HepG2 (cell line): ENCODE measurements at regions not wholly inside any gene's neighbourhood (a gene's known extent, or its start where the extent isn't known, plus 50 kb on each side); places are given as distances from the start of the nearest gene placed in this dataset.

Experiments
- AKAP8 ChIP-seq: sonication (generic); formaldehyde crosslinking; IDR thresholded peaks from 2 replicates; pipeline ENCODE4 v1.5.1; 2020; ENCODE audit warnings: mild to moderate bottlenecking, missing genetic modification reagents
- GATAD1 ChIP-seq: IDR thresholded peaks from 2 replicates; pipeline ENCODE4 v1.6.1; 2016; ENCODE audit warnings: missing genetic modification reagents, missing compliant biosample characterization
- GFI1 ChIP-seq: sonication (generic); formaldehyde crosslinking; IDR thresholded peaks from 2 replicates; pipeline ENCODE4 v1.5.0; 2020; ENCODE audit warnings: missing genetic modification reagents, mild to moderate bottlenecking, borderline replicate concordance
- GTF2F1 ChIP-seq: fragments of 150-350 bp; IDR thresholded peaks from 2 replicates; pipeline ENCODE4 v1.6.1; 2014; ENCODE audit warnings: low read length
- KMT2A ChIP-seq: sonication (generic); formaldehyde crosslinking; IDR thresholded peaks from 2 replicates; pipeline ENCODE4 v1.4.0; 2020; ENCODE audit warnings: missing genetic modification reagents
- MAF1 ChIP-seq: sonication (generic); formaldehyde crosslinking; IDR thresholded peaks from 2 replicates; pipeline ENCODE4 v1.5.0; 2020; ENCODE audit warnings: missing genetic modification reagents, borderline replicate concordance
- MTF2 ChIP-seq: sonication (generic); formaldehyde crosslinking; IDR thresholded peaks from 2 replicates; pipeline ENCODE4 v1.5.0; 2020; ENCODE audit warnings: missing genetic modification reagents, borderline replicate concordance
- NCOR1 ChIP-seq: fragments of 200-600 bp; sonication (generic); IDR thresholded peaks from 2 replicates; pipeline ENCODE4 v1.7.0; 2017; ENCODE audit warnings: antibody characterized with exemption, low read length, borderline replicate concordance
- NPAS2 ChIP-seq: sonication (generic); formaldehyde crosslinking; IDR thresholded peaks from 2 replicates; pipeline ENCODE4 v1.8.0; 2022; ENCODE audit warnings: mild to moderate bottlenecking, missing genetic modification reagents, borderline replicate concordance
- NR2F2 ChIP-seq: IDR thresholded peaks from 2 replicates; pipeline ENCODE4 v1.6.1; 2012; ENCODE audit warnings: low read depth, inconsistent platforms, borderline replicate concordance
- POGZ ChIP-seq: sonication (generic); formaldehyde crosslinking; IDR thresholded peaks from 2 replicates; pipeline ENCODE4 v1.4.0; 2020; ENCODE audit warnings: mild to moderate bottlenecking, missing genetic modification reagents
- RELA ChIP-seq: sonication (generic); formaldehyde crosslinking; IDR thresholded peaks from 2 replicates; pipeline ENCODE4 v1.4.0; 2020; ENCODE audit warnings: missing genetic modification reagents
- SIX4 ChIP-seq: sonication (generic); formaldehyde crosslinking; IDR thresholded peaks from 2 replicates; pipeline ENCODE4 v1.4.0; 2020; ENCODE audit warnings: missing genetic modification reagents
- SRSF1 ChIP-seq: fragments of 200-400 bp; formaldehyde crosslinking; optimal IDR thresholded peaks from 2 replicates; pipeline ENCODE3; 2017; ENCODE audit warnings: mild to moderate bottlenecking, low read depth, low read length, moderate library complexity
- SSRP1 ChIP-seq: IDR thresholded peaks from 2 replicates; pipeline ENCODE4 v1.6.1; 2016; ENCODE audit warnings: control low read depth
- ZBTB7B ChIP-seq: sonication (generic); formaldehyde crosslinking; IDR thresholded peaks from 2 replicates; pipeline ENCODE4 v1.4.0; 2020; ENCODE audit warnings: missing genetic modification reagents
- ZNF138 ChIP-seq: sonication (generic); formaldehyde crosslinking; IDR thresholded peaks from 2 replicates; pipeline ENCODE4 v1.5.0; 2020; ENCODE audit warnings: mild to moderate bottlenecking, low read depth, missing genetic modification reagents
- ZNF432 ChIP-seq: sonication (generic); formaldehyde crosslinking; IDR thresholded peaks from 2 replicates; pipeline ENCODE4 v1.5.0; 2020; ENCODE audit warnings: missing genetic modification reagents, mild to moderate bottlenecking, borderline replicate concordance
- ZNF547 ChIP-seq: sonication (generic); formaldehyde crosslinking; IDR thresholded peaks from 2 replicates; pipeline ENCODE4 v1.5.1; 2020; ENCODE audit warnings: mild to moderate bottlenecking, missing genetic modification reagents
- ZNF572 ChIP-seq: sonication (generic); formaldehyde crosslinking; IDR thresholded peaks from 2 replicates; pipeline ENCODE4 v1.5.1; 2020; ENCODE audit warnings: mild to moderate bottlenecking, missing genetic modification reagents
- ZNF746 ChIP-seq: sonication (generic); formaldehyde crosslinking; IDR thresholded peaks from 2 replicates; pipeline ENCODE4 v1.8.0; 2022; ENCODE audit warnings: mild to moderate bottlenecking, missing genetic modification reagents
- ZNF775 ChIP-seq: sonication (generic); formaldehyde crosslinking; IDR thresholded peaks from 2 replicates; pipeline ENCODE4 v1.4.0; 2020; ENCODE audit warnings: missing genetic modification reagents, mild to moderate bottlenecking, moderate library complexity, borderline replicate concordance
- TF ChIP-seq, protein P1 (sequence below): sonication (generic); formaldehyde crosslinking; IDR thresholded peaks from 2 replicates; pipeline ENCODE4 v1.5.0; 2020; ENCODE audit warnings: missing genetic modification reagents
- TF ChIP-seq, protein P2 (sequence below): sonication (generic); formaldehyde crosslinking; IDR thresholded peaks from 2 replicates; pipeline ENCODE4 v1.5.0; 2020; ENCODE audit warnings: mild to moderate bottlenecking, missing genetic modification reagents, borderline replicate concordance
- TF ChIP-seq, protein P3 (sequence below): sonication (generic); formaldehyde crosslinking; conservative IDR thresholded peaks from 2 replicates; pipeline ENCODE4 v1.4.0; 2020; ENCODE audit warnings: missing genetic modification reagents
- TF ChIP-seq, protein P4 (sequence below): IDR thresholded peaks from 2 replicates; pipeline ENCODE4 v1.6.1; 2016; ENCODE audit warnings: low read depth, control low read depth

DNA sequence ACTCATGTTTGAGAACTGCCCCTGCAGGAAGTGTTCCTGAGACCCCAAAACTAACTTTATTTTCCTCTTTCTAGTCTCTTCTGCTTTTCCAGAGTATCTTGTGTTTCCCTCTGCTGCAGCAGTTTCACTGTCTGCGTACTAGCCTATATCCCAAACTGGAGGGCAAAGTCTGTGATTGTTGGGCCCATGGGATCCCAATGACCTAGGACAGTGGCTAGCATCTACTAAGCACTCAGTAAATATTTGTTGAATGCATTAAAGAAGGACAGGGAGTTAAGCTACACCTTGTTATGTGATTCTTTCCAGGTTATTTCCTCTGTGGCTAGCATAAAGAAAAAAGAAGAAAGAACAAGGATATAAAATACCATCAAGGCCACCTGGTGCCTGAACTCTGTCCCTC is 210.6 kb upstream of the PHYHIPL start (continued):
- TF ChIP-seq, protein P1, sequence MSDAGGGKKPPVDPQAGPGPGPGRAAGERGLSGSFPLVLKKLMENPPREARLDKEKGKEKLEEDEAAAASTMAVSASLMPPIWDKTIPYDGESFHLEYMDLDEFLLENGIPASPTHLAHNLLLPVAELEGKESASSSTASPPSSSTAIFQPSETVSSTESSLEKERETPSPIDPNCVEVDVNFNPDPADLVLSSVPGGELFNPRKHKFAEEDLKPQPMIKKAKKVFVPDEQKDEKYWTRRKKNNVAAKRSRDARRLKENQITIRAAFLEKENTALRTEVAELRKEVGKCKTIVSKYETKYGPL = no peak
- TF ChIP-seq SIX4 (CRISPR knock-in tag) (0 out of 2 replicates have a peak, but pooled peaks have one; percentile 49), MTF2 (CRISPR knock-in tag) (no peak), GTF2F1 (no peak), ZBTB7B (0 out of 2 replicates have a peak, but pooled peaks have one; percentile 20), GATAD1 (CRISPR knock-in tag) (no peak), NR2F2 (peak; percentile 47; the same call in 1 of the 2 replicates), KMT2A (CRISPR knock-in tag) (no peak), MAF1 (CRISPR knock-in tag) (no peak), POGZ (CRISPR knock-in tag) (peak; percentile 63; the same call in 1 of the 2 replicates), SRSF1 (no peak), RELA (CRISPR knock-in tag) (no peak), GFI1 (CRISPR knock-in tag) (peak; percentile 75; the same call in 1 of the 2 replicates), ZNF138 (no peak), SSRP1 (CRISPR knock-in tag) (peak; percentile 61; the same call in 1 of the 2 replicates), ZNF746 (CRISPR knock-in tag) (no peak), ZNF547 (CRISPR knock-in tag) (no peak), ZNF572 (CRISPR knock-in tag) (no peak), NCOR1 (peak; percentile 71), ZNF432 (no peak), NPAS2 (no peak), AKAP8 (CRISPR knock-in tag) (no peak), ZNF775 (no peak)
- TF ChIP-seq, protein P2, sequence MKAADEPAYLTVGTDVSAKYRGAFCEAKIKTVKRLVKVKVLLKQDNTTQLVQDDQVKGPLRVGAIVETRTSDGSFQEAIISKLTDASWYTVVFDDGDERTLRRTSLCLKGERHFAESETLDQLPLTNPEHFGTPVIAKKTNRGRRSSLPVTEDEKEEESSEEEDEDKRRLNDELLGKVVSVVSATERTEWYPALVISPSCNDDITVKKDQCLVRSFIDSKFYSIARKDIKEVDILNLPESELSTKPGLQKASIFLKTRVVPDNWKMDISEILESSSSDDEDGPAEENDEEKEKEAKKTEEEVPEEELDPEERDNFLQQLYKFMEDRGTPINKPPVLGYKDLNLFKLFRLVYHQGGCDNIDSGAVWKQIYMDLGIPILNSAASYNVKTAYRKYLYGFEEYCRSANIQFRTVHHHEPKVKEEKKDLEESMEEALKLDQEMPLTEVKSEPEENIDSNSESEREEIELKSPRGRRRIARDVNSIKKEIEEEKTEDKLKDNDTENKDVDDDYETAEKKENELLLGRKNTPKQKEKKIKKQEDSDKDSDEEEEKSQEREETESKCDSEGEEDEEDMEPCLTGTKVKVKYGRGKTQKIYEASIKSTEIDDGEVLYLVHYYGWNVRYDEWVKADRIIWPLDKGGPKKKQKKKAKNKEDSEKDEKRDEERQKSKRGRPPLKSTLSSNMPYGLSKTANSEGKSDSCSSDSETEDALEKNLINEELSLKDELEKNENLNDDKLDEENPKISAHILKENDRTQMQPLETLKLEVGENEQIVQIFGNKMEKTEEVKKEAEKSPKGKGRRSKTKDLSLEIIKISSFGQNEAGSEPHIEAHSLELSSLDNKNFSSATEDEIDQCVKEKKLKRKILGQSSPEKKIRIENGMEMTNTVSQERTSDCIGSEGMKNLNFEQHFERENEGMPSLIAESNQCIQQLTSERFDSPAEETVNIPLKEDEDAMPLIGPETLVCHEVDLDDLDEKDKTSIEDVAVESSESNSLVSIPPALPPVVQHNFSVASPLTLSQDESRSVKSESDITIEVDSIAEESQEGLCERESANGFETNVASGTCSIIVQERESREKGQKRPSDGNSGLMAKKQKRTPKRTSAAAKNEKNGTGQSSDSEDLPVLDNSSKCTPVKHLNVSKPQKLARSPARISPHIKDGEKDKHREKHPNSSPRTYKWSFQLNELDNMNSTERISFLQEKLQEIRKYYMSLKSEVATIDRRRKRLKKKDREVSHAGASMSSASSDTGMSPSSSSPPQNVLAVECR (CRISPR knock-in tag) = no peak; the same call in 1 of the 2 replicates
- TF ChIP-seq, protein P3, sequence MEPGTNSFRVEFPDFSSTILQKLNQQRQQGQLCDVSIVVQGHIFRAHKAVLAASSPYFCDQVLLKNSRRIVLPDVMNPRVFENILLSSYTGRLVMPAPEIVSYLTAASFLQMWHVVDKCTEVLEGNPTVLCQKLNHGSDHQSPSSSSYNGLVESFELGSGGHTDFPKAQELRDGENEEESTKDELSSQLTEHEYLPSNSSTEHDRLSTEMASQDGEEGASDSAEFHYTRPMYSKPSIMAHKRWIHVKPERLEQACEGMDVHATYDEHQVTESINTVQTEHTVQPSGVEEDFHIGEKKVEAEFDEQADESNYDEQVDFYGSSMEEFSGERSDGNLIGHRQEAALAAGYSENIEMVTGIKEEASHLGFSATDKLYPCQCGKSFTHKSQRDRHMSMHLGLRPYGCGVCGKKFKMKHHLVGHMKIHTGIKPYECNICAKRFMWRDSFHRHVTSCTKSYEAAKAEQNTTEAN (CRISPR knock-in tag) = 0 out of 2 replicates have a peak, but pooled peaks have one; percentile 25
- TF ChIP-seq, protein P4, sequence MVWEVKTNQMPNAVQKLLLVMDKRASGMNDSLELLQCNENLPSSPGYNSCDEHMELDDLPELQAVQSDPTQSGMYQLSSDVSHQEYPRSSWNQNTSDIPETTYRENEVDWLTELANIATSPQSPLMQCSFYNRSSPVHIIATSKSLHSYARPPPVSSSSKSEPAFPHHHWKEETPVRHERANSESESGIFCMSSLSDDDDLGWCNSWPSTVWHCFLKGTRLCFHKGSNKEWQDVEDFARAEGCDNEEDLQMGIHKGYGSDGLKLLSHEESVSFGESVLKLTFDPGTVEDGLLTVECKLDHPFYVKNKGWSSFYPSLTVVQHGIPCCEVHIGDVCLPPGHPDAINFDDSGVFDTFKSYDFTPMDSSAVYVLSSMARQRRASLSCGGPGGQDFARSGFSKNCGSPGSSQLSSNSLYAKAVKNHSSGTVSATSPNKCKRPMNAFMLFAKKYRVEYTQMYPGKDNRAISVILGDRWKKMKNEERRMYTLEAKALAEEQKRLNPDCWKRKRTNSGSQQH (CRISPR knock-in tag) = 0 out of 2 replicates have a peak, but pooled peaks have one; percentile 37
